ENCODE measurements at regions not wholly inside any gene's neighbourhood (a gene's known extent, or its start where the extent isn't known, plus 50 kb on each side); places are given as distances from the start of the nearest gene placed in this dataset.
"Not testable (repeated sequence)": the region's sequence is repeated elsewhere in the genome, so short reads cannot be mapped to it uniquely, and the experiment has no call there.

DNA sequence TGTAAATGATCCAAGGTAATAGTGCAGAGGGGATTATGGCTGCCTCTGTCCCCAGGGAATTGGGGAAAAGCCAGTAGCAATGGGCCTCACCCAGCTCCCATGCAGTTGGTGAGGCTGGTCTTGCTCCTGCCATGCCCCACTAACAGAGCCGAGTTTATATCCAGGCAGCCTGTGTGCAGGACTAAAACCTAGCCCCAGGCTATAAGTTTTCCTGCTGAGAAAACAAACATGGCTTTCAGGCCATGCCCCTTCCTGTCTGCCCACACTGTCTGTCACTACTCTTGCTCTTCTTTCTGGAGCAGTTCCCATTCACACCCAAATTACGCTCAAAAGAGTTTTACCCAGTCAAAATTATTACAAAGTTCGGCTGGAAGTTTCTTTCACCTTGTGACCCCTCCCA lies 73.5 kb upstream of the SPATA16 start:
- no peak for DNase-seq (ENCODE audit: low read depth, low spot score)
- TF ChIP-seq, protein P1, sequence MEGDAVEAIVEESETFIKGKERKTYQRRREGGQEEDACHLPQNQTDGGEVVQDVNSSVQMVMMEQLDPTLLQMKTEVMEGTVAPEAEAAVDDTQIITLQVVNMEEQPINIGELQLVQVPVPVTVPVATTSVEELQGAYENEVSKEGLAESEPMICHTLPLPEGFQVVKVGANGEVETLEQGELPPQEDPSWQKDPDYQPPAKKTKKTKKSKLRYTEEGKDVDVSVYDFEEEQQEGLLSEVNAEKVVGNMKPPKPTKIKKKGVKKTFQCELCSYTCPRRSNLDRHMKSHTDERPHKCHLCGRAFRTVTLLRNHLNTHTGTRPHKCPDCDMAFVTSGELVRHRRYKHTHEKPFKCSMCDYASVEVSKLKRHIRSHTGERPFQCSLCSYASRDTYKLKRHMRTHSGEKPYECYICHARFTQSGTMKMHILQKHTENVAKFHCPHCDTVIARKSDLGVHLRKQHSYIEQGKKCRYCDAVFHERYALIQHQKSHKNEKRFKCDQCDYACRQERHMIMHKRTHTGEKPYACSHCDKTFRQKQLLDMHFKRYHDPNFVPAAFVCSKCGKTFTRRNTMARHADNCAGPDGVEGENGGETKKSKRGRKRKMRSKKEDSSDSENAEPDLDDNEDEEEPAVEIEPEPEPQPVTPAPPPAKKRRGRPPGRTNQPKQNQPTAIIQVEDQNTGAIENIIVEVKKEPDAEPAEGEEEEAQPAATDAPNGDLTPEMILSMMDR (optimal IDR thresholded peaks at IDR 0.05 in 1 of 3, IDR thresholded peaks at IDR 0.05 in 1 of 3, conservative IDR thresholded peaks at IDR 0.05 in 1 of 3; ENCODE audit: extremely low read depth in 1 of 3, insufficient read depth in 2 of 3, low read length in 3 of 3), result no peak
- no peak for TF ChIP-seq EZH2 (IDR thresholded peaks at IDR 0.05; ENCODE audit: low read length)
- no peak overlapping the region for H3K4me2 ChIP-seq (ENCODE audit: control insufficient read depth, extremely low read depth, insufficient read depth, low read depth, low read length)
- no peak overlapping the region for H2AFZ ChIP-seq (ENCODE audit: control insufficient read depth, low read length)
- no peaks in the 10 kb centered on the region for H3K4me1 ChIP-seq (ENCODE audit: control insufficient read depth, extremely low read depth, insufficient read depth, low read length)
- no peak for FAIRE-seq
- no peak overlapping the region for H3K9ac ChIP-seq (ENCODE audit: control insufficient read depth, extremely low read depth, insufficient read depth, low read length)
- dilution Hi-C loops (cut with MboI; ENCODE audit: extremely low pct_ligation_motif_present, low sequenced_read_pairs), result no loop called here
- no peaks in the 10 kb centered on the region for H3K9me3 ChIP-seq (ENCODE audit: control insufficient read depth, low read depth, low read length)
- no peaks in the 10 kb centered on the region for H3K79me2 ChIP-seq (ENCODE audit: control insufficient read depth, insufficient read depth, low read length)
- no peaks in the 10 kb centered on the region for H3K27me3 ChIP-seq (ENCODE audit: control insufficient read depth, extremely low read depth, insufficient read depth, low read length)
- no peak overlapping the region for H3K27ac ChIP-seq (ENCODE audit: control insufficient read depth, insufficient read depth, low read length)
- no peak overlapping the region for H3K4me3 ChIP-seq (ENCODE audit: control insufficient read depth in 2 of 3, extremely low read depth in 1 of 3, insufficient read depth in 2 of 3, low read depth in 1 of 3, low read length in 3 of 3)
- H3K9me1 ChIP-seq (ENCODE audit: control insufficient read depth, extremely low read depth, insufficient read depth, low read length), result no peaks in the 10 kb centered on the region
- H4K20me1 ChIP-seq (ENCODE audit: control insufficient read depth, extremely low read depth, insufficient read depth, low read length), result no peaks in the 10 kb centered on the region
- H3K36me3 ChIP-seq (ENCODE audit: control insufficient read depth in 2 of 2, extremely low read depth in 1 of 2, insufficient read depth in 2 of 2, low read length in 2 of 2), result no peaks in the 10 kb centered on the region

DNA sequence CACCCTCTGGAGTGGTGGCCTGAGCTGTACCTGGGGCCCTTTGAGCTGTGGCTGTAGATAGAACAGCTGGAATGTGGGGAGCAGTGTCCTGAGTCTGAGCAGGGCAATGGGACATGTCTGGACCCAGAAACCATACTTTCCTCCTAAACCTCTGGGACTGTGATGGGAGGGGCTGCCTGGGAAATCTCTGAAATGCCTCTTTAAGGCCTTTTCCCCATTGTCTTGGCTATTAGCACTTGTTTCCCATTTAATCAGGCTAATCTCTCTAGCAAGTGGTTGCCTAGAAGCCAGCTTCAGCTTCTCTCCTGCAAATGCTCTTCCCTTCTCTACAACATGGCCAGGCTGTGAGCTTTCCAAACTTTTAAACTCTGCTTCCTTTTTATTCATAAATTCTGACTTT lies 58.5 kb upstream of the SPATA16 start:
- Histone ChIP-seq H3K4me1 (ENCODE audit: control insufficient read depth, extremely low read depth, insufficient read depth, low read length) (no peaks in the 10 kb centered on the region), H3K9me1 (ENCODE audit: control insufficient read depth, extremely low read depth, insufficient read depth, low read length) (no peaks in the 10 kb centered on the region), H3K36me3 (ENCODE audit: control insufficient read depth in 2 of 2, extremely low read depth in 1 of 2, insufficient read depth in 2 of 2, low read length in 2 of 2) (no peaks in the 10 kb centered on the region), H3K27ac (ENCODE audit: control insufficient read depth, insufficient read depth, low read length) (no peak overlapping the region), H2AFZ (ENCODE audit: control insufficient read depth, low read length) (no peak overlapping the region), H3K79me2 (ENCODE audit: control insufficient read depth, insufficient read depth, low read length) (no peaks in the 10 kb centered on the region), H3K27me3 (ENCODE audit: control insufficient read depth, extremely low read depth, insufficient read depth, low read length) (no peaks in the 10 kb centered on the region), H3K9ac (ENCODE audit: control insufficient read depth, extremely low read depth, insufficient read depth, low read length) (no peak overlapping the region), H3K4me2 (ENCODE audit: control insufficient read depth, extremely low read depth, insufficient read depth, low read depth, low read length) (no peak overlapping the region), H3K9me3 (ENCODE audit: control insufficient read depth, low read depth, low read length) (no peaks in the 10 kb centered on the region), H3K4me3 (ENCODE audit: control insufficient read depth in 2 of 3, extremely low read depth in 1 of 3, insufficient read depth in 2 of 3, low read depth in 1 of 3, low read length in 3 of 3) (no peak overlapping the region), H4K20me1 (ENCODE audit: control insufficient read depth, extremely low read depth, insufficient read depth, low read length) (no peaks in the 10 kb centered on the region)
- TF ChIP-seq, protein P1 (optimal IDR thresholded peaks at IDR 0.05 in 1 of 3, IDR thresholded peaks at IDR 0.05 in 1 of 3, conservative IDR thresholded peaks at IDR 0.05 in 1 of 3; ENCODE audit: extremely low read depth in 1 of 3, insufficient read depth in 2 of 3, low read length in 3 of 3), result no peak
- TF ChIP-seq EZH2 (IDR thresholded peaks at IDR 0.05; ENCODE audit: low read length), result no peak
- FAIRE-seq (no peak), DNase-seq (ENCODE audit: low read depth, low spot score) (no peak)
- dilution Hi-C loops (cut with MboI; ENCODE audit: extremely low pct_ligation_motif_present, low sequenced_read_pairs), result no loop called here

DNA sequence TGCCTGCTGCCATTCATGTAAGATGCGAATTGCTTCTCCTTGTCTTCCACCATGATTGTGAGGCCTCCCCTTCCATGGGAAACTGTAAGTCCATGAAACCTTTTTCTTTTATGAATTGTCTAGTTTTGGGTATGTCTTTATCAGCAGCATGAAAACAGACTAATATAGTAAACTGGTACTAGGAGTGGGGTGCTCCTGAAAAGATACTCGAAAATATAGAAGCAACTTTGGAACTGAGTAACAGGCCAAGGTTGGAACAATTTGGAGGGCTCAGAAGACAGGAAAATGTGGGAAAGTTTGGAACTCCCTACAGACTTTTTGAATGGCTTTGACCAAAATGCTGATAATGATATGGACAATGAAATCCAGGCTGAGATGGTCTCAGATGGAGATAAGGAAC lies 53.8 kb upstream of the SPATA16 start:
- H4K20me1 ChIP-seq (ENCODE audit: control insufficient read depth, extremely low read depth, insufficient read depth, low read length); dilution Hi-C loops (cut with MboI; ENCODE audit: extremely low pct_ligation_motif_present, low sequenced_read_pairs); H3K4me1 ChIP-seq (ENCODE audit: control insufficient read depth, extremely low read depth, insufficient read depth, low read length); H2AFZ ChIP-seq (ENCODE audit: control insufficient read depth, low read length); H3K27ac ChIP-seq (ENCODE audit: control insufficient read depth, insufficient read depth, low read length); H3K9ac ChIP-seq (ENCODE audit: control insufficient read depth, extremely low read depth, insufficient read depth, low read length); H3K9me3 ChIP-seq (ENCODE audit: control insufficient read depth, low read depth, low read length); H3K4me3 ChIP-seq (ENCODE audit: control insufficient read depth in 2 of 3, extremely low read depth in 1 of 3, insufficient read depth in 2 of 3, low read depth in 1 of 3, low read length in 3 of 3); H3K36me3 ChIP-seq (ENCODE audit: control insufficient read depth in 2 of 2, extremely low read depth in 1 of 2, insufficient read depth in 2 of 2, low read length in 2 of 2); DNase-seq (ENCODE audit: low read depth, low spot score); H3K4me2 ChIP-seq (ENCODE audit: control insufficient read depth, extremely low read depth, insufficient read depth, low read depth, low read length); H3K9me1 ChIP-seq (ENCODE audit: control insufficient read depth, extremely low read depth, insufficient read depth, low read length); H3K27me3 ChIP-seq (ENCODE audit: control insufficient read depth, extremely low read depth, insufficient read depth, low read length); FAIRE-seq; H3K79me2 ChIP-seq (ENCODE audit: control insufficient read depth, insufficient read depth, low read length): not testable (repeated sequence)
